Keratinocyte (primary cell): ENCODE measurements at regions not wholly inside any gene's neighbourhood (a gene's known extent, or its start where the extent isn't known, plus 50 kb on each side); places are given as distances from the start of the nearest gene placed in this dataset.

Experiments
- CTCF ChIP-seq, 3 experiments: IDR thresholded peaks in 1 of 3; conservative IDR thresholded peaks in 1 of 3; optimal IDR thresholded peaks in 1 of 3; 2 replicates in 2 of 3; 3 replicates in 1 of 3; pipeline versions ENCODE3 to v1.5.1; 2011; ENCODE audit warnings: low read length in 3 of 3, mild to moderate bottlenecking in 3 of 3, moderate library complexity in 2 of 3, control low read depth in 1 of 3, inconsistent platforms in 1 of 3; ENCODE audit not compliant: insufficient read depth in 2 of 3; ENCODE audit errors: extremely low read depth in 1 of 3
- EZH2 ChIP-seq: IDR thresholded peaks from one replicate; pipeline ENCODE4 v1.6.1; 2012; ENCODE audit warnings: inconsistent platforms, mild to moderate bottlenecking, low read length, moderate library complexity

- TF ChIP-seq EZH2: no peak
- TF ChIP-seq CTCF (optimal IDR thresholded peaks at IDR 0.05 in 1 of 3, IDR thresholded peaks at IDR 0.05 in 1 of 3, conservative IDR thresholded peaks at IDR 0.05 in 1 of 3; ENCODE audit: extremely low read depth in 1 of 3, insufficient read depth in 2 of 3, low read length in 3 of 3): no peak
These were observed 406.2 kb downstream of the LIG4 start for GRCh38 chr13:107809125-107809524.
